ENCODE measurements at regions not wholly inside any gene's neighbourhood (a gene's known extent, or its start where the extent isn't known, plus 50 kb on each side); places are given as distances from the start of the nearest gene placed in this dataset.

DNA sequence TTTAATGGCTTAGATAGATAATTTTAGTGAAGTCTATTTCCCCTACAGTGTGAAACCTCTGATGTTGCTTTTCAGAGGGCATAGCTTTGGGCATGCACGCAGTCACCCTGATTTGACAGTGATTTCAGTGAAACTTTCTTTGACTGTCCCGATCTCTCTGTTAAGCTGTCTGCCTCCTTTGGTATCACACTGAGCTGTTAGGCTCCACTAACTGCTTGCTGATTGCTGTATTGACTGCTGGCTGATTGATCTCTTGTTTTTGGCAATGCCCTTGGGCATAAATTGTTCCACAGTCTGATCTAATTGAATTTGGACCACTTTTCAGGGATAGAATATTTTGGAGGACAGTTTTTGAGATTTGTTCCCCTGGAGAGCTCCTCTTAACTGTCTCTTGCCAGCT, 68.5 kb upstream of the CCDC54 start:
- DNase-seq, result no peak

DNA sequence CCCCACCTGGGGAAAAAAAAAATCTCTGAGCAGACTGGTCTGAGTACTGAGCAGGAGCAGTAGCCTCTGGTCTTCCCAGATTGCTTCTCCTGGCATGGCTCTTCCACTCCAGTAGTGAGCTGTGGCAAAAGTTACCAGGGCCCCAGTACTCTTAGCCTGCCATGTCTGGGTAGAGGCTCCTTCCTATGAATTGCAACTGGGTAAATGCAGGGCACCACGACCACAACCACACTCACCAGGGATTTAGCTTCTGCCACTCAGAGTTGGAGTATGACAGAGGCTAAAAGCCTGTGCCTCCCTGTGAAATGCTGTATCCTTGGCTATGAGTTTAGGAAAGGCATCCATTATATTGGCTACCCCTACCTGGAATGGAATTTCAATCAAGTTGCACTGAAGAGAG, 67.9 kb upstream of the CCDC54 start:
- no peak for DNase-seq

DNA sequence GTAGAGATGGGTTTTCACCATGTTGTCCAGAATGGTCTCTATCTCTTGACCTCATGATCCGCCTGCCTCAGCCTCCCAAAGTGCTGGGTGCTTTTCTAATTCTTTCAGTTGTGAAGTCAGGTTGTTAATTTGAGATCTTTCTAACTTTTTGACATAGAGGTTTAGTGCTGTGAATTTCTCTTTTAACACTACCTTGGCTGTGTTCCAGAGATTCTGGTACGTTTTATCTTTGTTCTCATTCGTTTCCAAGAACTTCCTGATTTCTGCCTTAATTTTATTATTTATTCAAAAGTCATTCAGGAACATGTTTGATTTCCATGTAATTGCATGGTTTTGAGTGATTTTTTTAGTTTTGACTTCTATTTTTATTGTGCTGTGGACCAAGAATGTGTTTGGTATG, 63.5 kb upstream of the CCDC54 start:
- DNase-seq, result no peak

DNA sequence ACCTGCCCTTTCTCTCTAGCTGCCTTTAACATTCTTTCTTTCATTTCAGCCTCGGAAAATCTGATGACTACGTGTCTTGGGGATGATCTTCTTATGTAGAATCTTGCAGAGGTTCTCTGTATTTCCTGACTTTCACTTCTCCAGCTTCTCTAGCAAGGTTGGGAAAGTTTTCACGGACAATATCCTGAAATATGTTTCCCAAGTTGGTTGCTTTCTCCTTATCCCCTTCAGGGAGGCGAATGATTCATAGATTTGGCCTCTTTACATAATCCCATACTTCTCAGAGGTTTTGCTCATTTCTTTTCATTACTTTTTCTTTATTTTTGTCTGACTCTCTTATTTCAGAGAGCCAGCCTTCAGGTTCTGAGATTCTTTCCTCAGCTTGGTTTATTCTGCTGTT, 62.1 kb upstream of the CCDC54 start:
- no peak for DNase-seq

DNA sequence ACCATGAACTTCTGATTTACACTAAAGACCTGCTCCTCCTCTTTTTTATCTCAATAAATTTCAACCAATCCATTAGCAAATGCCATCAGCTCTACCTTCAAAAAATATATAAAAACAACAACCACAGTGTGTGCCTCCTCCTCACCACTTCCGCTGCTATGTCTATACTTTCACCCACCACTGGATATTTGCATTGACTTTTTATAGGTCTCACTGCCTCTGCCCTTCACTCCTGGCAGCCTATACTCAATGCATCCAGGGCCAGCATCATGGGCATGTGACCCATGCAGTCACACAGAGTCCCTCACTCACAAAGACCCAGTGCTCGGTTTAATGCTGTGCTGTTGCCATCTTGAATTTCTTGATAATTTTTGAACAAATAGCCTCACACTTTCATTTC, 53.5 kb upstream of the CCDC54 start:
- no peak for DNase-seq

DNA sequence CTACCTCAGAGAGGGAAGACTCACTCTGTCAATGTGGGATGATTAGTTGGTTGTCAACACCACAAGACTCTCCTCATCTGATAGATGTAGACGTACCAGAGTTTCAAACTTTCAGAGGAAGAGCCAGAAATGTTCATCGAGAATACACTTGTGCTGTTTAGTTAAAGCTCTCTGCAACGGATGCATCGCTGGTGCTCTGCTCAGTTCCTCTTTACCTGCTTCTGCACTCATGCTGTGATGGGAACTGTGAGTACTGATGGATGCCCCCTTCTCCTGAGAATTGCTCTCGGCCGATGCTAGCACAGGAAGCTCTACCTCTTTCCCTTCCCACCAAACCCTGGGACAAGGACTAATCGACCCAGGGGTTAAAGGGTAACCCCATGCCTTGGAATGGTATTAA, 51.8 kb upstream of the CCDC54 start:
- DNase-seq, result no peak

All from activated T-cell treated with anti-CD3 and anti-CD28 coated beads, Interleukin-2, amount 50 U/mL, for 48 hours (primary cell).